NT2/D1 (cell line): ENCODE measurements at regions not wholly inside any gene's neighbourhood (a gene's known extent, or its start where the extent isn't known, plus 50 kb on each side); places are given as distances from the start of the nearest gene placed in this dataset.

ENCODE experiments used
- YY1 ChIP-seq: IDR thresholded peaks from 2 replicates; pipeline ENCODE4 v1.6.1; 2011; ENCODE audit not compliant: insufficient read length, insufficient read depth
- ZNF274 ChIP-seq: IDR thresholded peaks from 2 replicates; pipeline ENCODE4 v1.6.1; 2011; ENCODE audit warnings: mild to moderate bottlenecking, low read depth, low read length

DNA sequence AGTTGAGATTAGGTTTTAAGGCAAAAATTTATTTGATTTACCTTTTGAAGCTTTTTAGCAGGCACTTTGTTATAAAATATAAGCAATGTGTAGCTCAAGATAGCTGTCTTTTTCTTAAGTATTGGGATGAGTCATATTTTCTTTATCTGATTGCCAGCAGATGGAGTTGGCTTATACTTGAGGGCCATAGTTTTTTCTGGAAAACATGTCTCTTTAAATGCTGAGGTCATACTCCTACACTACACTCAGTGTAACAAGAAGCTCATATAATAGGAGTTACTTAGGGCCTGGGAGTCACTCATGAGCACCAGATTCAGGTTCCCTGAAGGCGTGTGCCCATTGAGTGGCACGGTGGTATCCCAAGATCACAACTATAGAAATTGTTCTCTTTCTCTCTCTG lies 579.8 kb downstream of the EDEM1 start:
- no peak for TF ChIP-seq ZNF274
- TF ChIP-seq YY1, result no peak
